GM23338 (cell line): ENCODE measurements at regions not wholly inside any gene's neighbourhood (a gene's known extent, or its start where the extent isn't known, plus 50 kb on each side); places are given as distances from the start of the nearest gene placed in this dataset.

Source experiments
- ATAC-seq: fragments of 200-7000 bp; cut with Tn5 transposase; 3 replicates; pipeline ENCODE4 v1.9.1; 2020
- DNase-seq: peaks from one replicate; pipeline ENCODE4 v3.0.0-alpha.2; 2015; ENCODE audit warnings: low spot score
- H2AFZ ChIP-seq: fragments of 200-600 bp; sonication (generic); 2 replicates; pipeline ENCODE4 v1.8.0; 2016; ENCODE audit warnings: antibody characterized with exemption, mild to moderate bottlenecking, moderate library complexity
- H3F3A ChIP-seq: fragments of 200-600 bp; sonication (generic); replicated peaks from 2 replicates; pipeline ENCODE4 v1.8.0; 2017; ENCODE audit warnings: antibody characterized with exemption, mixed run types, low read depth
- H3K27ac ChIP-seq: fragments of 200-600 bp; sonication (generic); 2 replicates; pipeline ENCODE4 v1.6.1; 2016; ENCODE audit warnings: low read depth
- H3K27me3 ChIP-seq: fragments of 200-600 bp; sonication (generic); 2 replicates; pipeline ENCODE4 v1.8.0; 2016; ENCODE audit warnings: mild to moderate bottlenecking, mixed run types, moderate library complexity; ENCODE audit not compliant: insufficient read depth
- H3K36me3 ChIP-seq: fragments of 200-600 bp; sonication (generic); 2 replicates; pipeline ENCODE4 v1.8.0; 2016; ENCODE audit warnings: mild to moderate bottlenecking; ENCODE audit not compliant: insufficient read depth
- H3K4me1 ChIP-seq: fragments of 200-600 bp; sonication (generic); 2 replicates; pipeline ENCODE4 v1.8.0; 2016; ENCODE audit warnings: mild to moderate bottlenecking, moderate library complexity; ENCODE audit not compliant: insufficient read depth
- H3K4me2 ChIP-seq: fragments of 200-600 bp; sonication (generic); 2 replicates; pipeline ENCODE4 v1.7.1; 2017; ENCODE audit warnings: mixed run types
- H3K4me3 ChIP-seq: fragments of 200-600 bp; sonication (generic); 2 replicates; pipeline ENCODE4 v1.6.1; 2016; ENCODE audit warnings: mixed run types
- H3K79me2 ChIP-seq: fragments of 200-600 bp; sonication (generic); replicated peaks from 2 replicates; pipeline ENCODE4 v1.8.0; 2017; ENCODE audit warnings: mild to moderate bottlenecking; ENCODE audit not compliant: insufficient read depth
- H3K9me2 ChIP-seq: fragments of 200-600 bp; sonication (generic); 2 replicates; pipeline ENCODE4 v1.8.0; 2017; ENCODE audit not compliant: insufficient read depth
- H4K20me1 ChIP-seq: fragments of 200-600 bp; sonication (generic); replicated peaks from 2 replicates; pipeline ENCODE4 v1.8.0; 2017; ENCODE audit warnings: mild to moderate bottlenecking; ENCODE audit not compliant: insufficient read depth
- H3K27ac Mint-ChIP-seq: 2 replicates; pipeline ENCODE4 v1.8.0; 2020; ENCODE audit warnings: inconsistent platforms, mild to moderate bottlenecking, moderate library complexity, mixed read lengths
- H3K27me3 Mint-ChIP-seq: 3 replicates; pipeline ENCODE4 v1.8.0; 2022; ENCODE audit warnings: low read depth, mild to moderate bottlenecking, moderate library complexity, mixed read lengths, inconsistent platforms; ENCODE audit not compliant: insufficient read depth, poor library complexity
- H3K36me3 Mint-ChIP-seq: 3 replicates; pipeline ENCODE4 v1.8.0; 2021; ENCODE audit warnings: low read depth, mild to moderate bottlenecking, inconsistent platforms, moderate library complexity, mixed read lengths
- H3K4me1 Mint-ChIP-seq: 3 replicates; pipeline ENCODE4 v1.8.0; 2020; ENCODE audit warnings: mild to moderate bottlenecking, inconsistent platforms, mixed read lengths
- H3K4me3 Mint-ChIP-seq: 3 replicates; pipeline ENCODE4 v1.8.0; 2021; ENCODE audit warnings: moderate library complexity, mild to moderate bottlenecking, inconsistent platforms, mixed read lengths
- H3K9me3 Mint-ChIP-seq: 3 replicates; pipeline ENCODE4 v1.8.0; 2020; ENCODE audit warnings: moderate library complexity, mild to moderate bottlenecking, inconsistent platforms, mixed read lengths
- CREB1 ChIP-seq: fragments of 250-450 bp; sonication (Bioruptor Pico); IDR thresholded peaks from 2 replicates; pipeline ENCODE4 v1.5.0; 2020; ENCODE audit warnings: low read depth, mild to moderate bottlenecking, moderate library complexity
- CTCF ChIP-seq, 2 experiments: fragments of 200-600 bp in 1 of 2; sonication (generic) in 1 of 2; conservative IDR thresholded peaks; 2 replicates each; pipeline versions ENCODE4 v1.5.1 to v1.6.1; 2016 to 2017; ENCODE audit warnings: antibody characterized with exemption in 2 of 2, low read depth in 2 of 2, mild to moderate bottlenecking in 2 of 2, moderate library complexity in 1 of 2
- EZH2 ChIP-seq: fragments of 200-600 bp; sonication (generic); IDR thresholded peaks from one replicate; pipeline ENCODE4 v1.8.0; 2017; ENCODE audit warnings: antibody characterized with exemption, mild to moderate bottlenecking, low read depth; ENCODE audit not compliant: unreplicated experiment
- JUNB ChIP-seq: IDR thresholded peaks from one replicate; pipeline ENCODE4 v1.6.1; 2016; ENCODE audit warnings: antibody characterized with exemption; ENCODE audit not compliant: unreplicated experiment
- NANOG ChIP-seq: IDR thresholded peaks from 2 replicates; pipeline ENCODE4 v1.6.1; 2016; ENCODE audit warnings: antibody characterized with exemption, borderline replicate concordance
- ZNF114 ChIP-seq: fragments of 250-450 bp; sonication (Bioruptor Pico); IDR thresholded peaks from 2 replicates; pipeline ENCODE4 v1.5.0; 2020; ENCODE audit warnings: mild to moderate bottlenecking, moderate library complexity
- ZNF331 ChIP-seq: fragments of 250-450 bp; sonication (Bioruptor Pico); IDR thresholded peaks from 2 replicates; pipeline ENCODE4 v1.5.0; 2020; ENCODE audit warnings: low read depth, mild to moderate bottlenecking, moderate library complexity
- TF ChIP-seq, protein P1 (sequence below): IDR thresholded peaks from one replicate; pipeline ENCODE4 v1.6.1; 2018; ENCODE audit warnings: antibody characterized with exemption; ENCODE audit not compliant: unreplicated experiment

- TF ChIP-seq, protein P1, sequence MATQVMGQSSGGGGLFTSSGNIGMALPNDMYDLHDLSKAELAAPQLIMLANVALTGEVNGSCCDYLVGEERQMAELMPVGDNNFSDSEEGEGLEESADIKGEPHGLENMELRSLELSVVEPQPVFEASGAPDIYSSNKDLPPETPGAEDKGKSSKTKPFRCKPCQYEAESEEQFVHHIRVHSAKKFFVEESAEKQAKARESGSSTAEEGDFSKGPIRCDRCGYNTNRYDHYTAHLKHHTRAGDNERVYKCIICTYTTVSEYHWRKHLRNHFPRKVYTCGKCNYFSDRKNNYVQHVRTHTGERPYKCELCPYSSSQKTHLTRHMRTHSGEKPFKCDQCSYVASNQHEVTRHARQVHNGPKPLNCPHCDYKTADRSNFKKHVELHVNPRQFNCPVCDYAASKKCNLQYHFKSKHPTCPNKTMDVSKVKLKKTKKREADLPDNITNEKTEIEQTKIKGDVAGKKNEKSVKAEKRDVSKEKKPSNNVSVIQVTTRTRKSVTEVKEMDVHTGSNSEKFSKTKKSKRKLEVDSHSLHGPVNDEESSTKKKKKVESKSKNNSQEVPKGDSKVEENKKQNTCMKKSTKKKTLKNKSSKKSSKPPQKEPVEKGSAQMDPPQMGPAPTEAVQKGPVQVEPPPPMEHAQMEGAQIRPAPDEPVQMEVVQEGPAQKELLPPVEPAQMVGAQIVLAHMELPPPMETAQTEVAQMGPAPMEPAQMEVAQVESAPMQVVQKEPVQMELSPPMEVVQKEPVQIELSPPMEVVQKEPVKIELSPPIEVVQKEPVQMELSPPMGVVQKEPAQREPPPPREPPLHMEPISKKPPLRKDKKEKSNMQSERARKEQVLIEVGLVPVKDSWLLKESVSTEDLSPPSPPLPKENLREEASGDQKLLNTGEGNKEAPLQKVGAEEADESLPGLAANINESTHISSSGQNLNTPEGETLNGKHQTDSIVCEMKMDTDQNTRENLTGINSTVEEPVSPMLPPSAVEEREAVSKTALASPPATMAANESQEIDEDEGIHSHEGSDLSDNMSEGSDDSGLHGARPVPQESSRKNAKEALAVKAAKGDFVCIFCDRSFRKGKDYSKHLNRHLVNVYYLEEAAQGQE, result no peak
- TF ChIP-seq ZNF331 (CRISPR knock-in tag) (no peak), ZNF114 (no peak)
Measured at GRCh38 chr6:81978230-81978629, 225.7 kb upstream of the TENT5A start (continued).

DNA sequence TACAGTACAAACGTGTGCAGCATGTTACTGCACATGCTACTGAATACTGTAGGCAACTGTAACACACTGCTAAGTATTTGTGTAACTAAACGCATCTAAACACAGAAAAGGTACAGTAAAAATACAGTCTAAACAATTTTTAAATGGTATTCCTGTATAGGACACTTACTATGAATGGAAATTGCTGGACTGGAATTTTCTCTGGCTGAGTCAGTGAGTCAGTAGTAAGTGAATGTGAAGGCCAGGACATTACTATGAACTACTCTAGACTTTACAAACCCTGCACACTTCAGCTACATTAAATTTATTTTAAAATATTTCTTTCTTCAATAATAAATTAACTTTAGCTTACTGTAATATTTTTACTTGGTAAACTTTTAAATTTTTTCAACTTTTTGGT is 225.0 kb upstream of the TENT5A start:
- Histone ChIP-seq H3K9me2 (no peaks in the 10 kb centered on the region), H4K20me1 (no peaks in the 10 kb centered on the region), H3K27me3 (no peaks in the 10 kb centered on the region), H3K4me1 (no peaks in the 10 kb centered on the region), H3K4me2 (no peak overlapping the region), H3K36me3 (no peaks in the 10 kb centered on the region), H3K4me3 (no peak overlapping the region), H2AFZ (no peak overlapping the region), H3K79me2 (no peaks in the 10 kb centered on the region), H3F3A (no peaks in the 10 kb centered on the region), H3K27ac (no peak overlapping the region)
- DNase-seq (no peak), ATAC-seq (no peak)
- Mint-ChIP-seq H3K4me3 (no peak overlapping the region), H3K36me3 (peaks cover 18% of the 10 kb centered on the region; the same call in 2 of the 3 replicates), H3K4me1 (no peaks in the 10 kb centered on the region), H3K27me3 (peaks cover 7% of the 10 kb centered on the region), H3K9me3 (peaks cover 35% of the 10 kb centered on the region), H3K27ac (no peak overlapping the region)
- TF ChIP-seq EZH2 (no peak), NANOG (no peak), JUNB (no peak)

GRCh38 chr6:81969814-81970213 is 217.3 kb upstream of the TENT5A start:
- no peaks in the 10 kb centered on the region for H4K20me1 ChIP-seq
- Mint-ChIP-seq H3K4me1 (peaks cover 2% of the 10 kb centered on the region; the same call in 1 of the 3 replicates), H3K27ac (no peak overlapping the region), H3K36me3 (peaks cover 13% of the 10 kb centered on the region; the same call in 1 of the 3 replicates), H3K27me3 (no peaks in the 10 kb centered on the region), H3K4me3 (no peak overlapping the region; the same call in 2 of the 3 replicates), H3K9me3 (peaks cover 22% of the 10 kb centered on the region)
- ATAC-seq (peak; percentile 81), DNase-seq (peak; percentile 67)
- H3K27me3 ChIP-seq, result no peaks in the 10 kb centered on the region
- H3K4me2 ChIP-seq, result peak overlapping the region; percentile 70
- no peaks in the 10 kb centered on the region for H3K79me2 ChIP-seq
- no peaks in the 10 kb centered on the region for H3F3A ChIP-seq
- H3K4me1 ChIP-seq, result peaks cover 7% of the 10 kb centered on the region; the same call in 1 of the 2 replicates
- H3K36me3 ChIP-seq, result no peaks in the 10 kb centered on the region
- H3K4me3 ChIP-seq, result no peak overlapping the region
- no peak overlapping the region for H3K27ac ChIP-seq
- H2AFZ ChIP-seq, result peak overlapping the region; percentile 96
- H3K9me2 ChIP-seq, result peaks cover 6% of the 10 kb centered on the region
- TF ChIP-seq JUNB, result no peak
- no peak for TF ChIP-seq CREB1
- TF ChIP-seq, protein P1, result no peak
- TF ChIP-seq CTCF (conservative IDR thresholded peaks at IDR 0.05; ENCODE audit: low read depth in 2 of 2), result no peak
